WTC11 (cell line): ENCODE measurements at regions not wholly inside any gene's neighbourhood (a gene's known extent, or its start where the extent isn't known, plus 50 kb on each side); places are given as distances from the start of the nearest gene placed in this dataset.

Source experiments
- ATF2 ChIP-seq: sonication (generic); formaldehyde crosslinking; IDR thresholded peaks from 2 replicates; pipeline ENCODE4 v1.8.1; 2022; ENCODE audit warnings: low read depth, missing genetic modification reagents, borderline replicate concordance
- CREB1 ChIP-seq: sonication (generic); formaldehyde crosslinking; IDR thresholded peaks from 2 replicates; pipeline ENCODE4 v1.8.0; 2023; ENCODE audit warnings: mild to moderate bottlenecking, missing genetic modification reagents
- CREM ChIP-seq: sonication (generic); formaldehyde crosslinking; IDR thresholded peaks from 2 replicates; pipeline ENCODE4 v1.8.1; 2022; ENCODE audit warnings: mild to moderate bottlenecking, missing genetic modification reagents, moderate library complexity
- CTCF ChIP-seq: fragments of 200-600 bp; IDR thresholded peaks from 2 replicates; pipeline ENCODE4 v1.8.0; 2022; ENCODE audit warnings: antibody characterized with exemption
- NR3C1 ChIP-seq: sonication (generic); formaldehyde crosslinking; conservative IDR thresholded peaks from 2 replicates; pipeline ENCODE4 v1.8.1; 2023; ENCODE audit warnings: low read depth, mild to moderate bottlenecking, missing genetic modification reagents
- SMAD4 ChIP-seq: sonication (generic); formaldehyde crosslinking; IDR thresholded peaks from 2 replicates; pipeline ENCODE4 v1.8.0; 2022; ENCODE audit warnings: mild to moderate bottlenecking, missing genetic modification reagents
- SP1 ChIP-seq: sonication (generic); formaldehyde crosslinking; conservative IDR thresholded peaks from 2 replicates; pipeline ENCODE4 v1.8.1; 2022; ENCODE audit warnings: missing genetic modification reagents
- STAT6 ChIP-seq: sonication (generic); formaldehyde crosslinking; conservative IDR thresholded peaks from 2 replicates; pipeline ENCODE4 v1.8.1; 2023; ENCODE audit warnings: mild to moderate bottlenecking, low read depth, missing genetic modification reagents, moderate library complexity
- ZBTB21 ChIP-seq: sonication (generic); formaldehyde crosslinking; IDR thresholded peaks from 2 replicates; pipeline ENCODE4 v1.8.1; 2023; ENCODE audit warnings: mild to moderate bottlenecking, missing genetic modification reagents, borderline replicate concordance
- ZBTB43 ChIP-seq: sonication (generic); formaldehyde crosslinking; IDR thresholded peaks from 2 replicates; pipeline ENCODE4 v1.8.1; 2023; ENCODE audit warnings: mild to moderate bottlenecking, missing genetic modification reagents
- ZNF138 ChIP-seq: sonication (generic); formaldehyde crosslinking; conservative IDR thresholded peaks from 2 replicates; pipeline ENCODE4 v1.8.1; 2022; ENCODE audit warnings: mild to moderate bottlenecking, moderate library complexity, missing genetic modification reagents
- ZNF232 ChIP-seq: sonication (generic); formaldehyde crosslinking; IDR thresholded peaks from 2 replicates; pipeline ENCODE4 v1.8.0; 2022; ENCODE audit warnings: mild to moderate bottlenecking, missing genetic modification reagents
- TF ChIP-seq, protein P1 (sequence below): fragments of 250-450 bp; sonication (Bioruptor Pico); IDR thresholded peaks from 2 replicates; pipeline ENCODE4 v1.9.0; 2021; ENCODE audit warnings: mild to moderate bottlenecking
- TF ChIP-seq, protein P2 (sequence below): sonication (generic); formaldehyde crosslinking; IDR thresholded peaks from 2 replicates; pipeline ENCODE4 v1.8.0; 2022; ENCODE audit warnings: mild to moderate bottlenecking, missing genetic modification reagents

- no peak for TF ChIP-seq CREB1 (CRISPR knock-in tag)
- no peak for TF ChIP-seq CTCF
- TF ChIP-seq SP1 (CRISPR knock-in tag) = no peak
- TF ChIP-seq ATF2 (CRISPR knock-in tag) = no peak
- no peak for TF ChIP-seq SMAD4 (CRISPR knock-in tag)
- TF ChIP-seq, protein P1, sequence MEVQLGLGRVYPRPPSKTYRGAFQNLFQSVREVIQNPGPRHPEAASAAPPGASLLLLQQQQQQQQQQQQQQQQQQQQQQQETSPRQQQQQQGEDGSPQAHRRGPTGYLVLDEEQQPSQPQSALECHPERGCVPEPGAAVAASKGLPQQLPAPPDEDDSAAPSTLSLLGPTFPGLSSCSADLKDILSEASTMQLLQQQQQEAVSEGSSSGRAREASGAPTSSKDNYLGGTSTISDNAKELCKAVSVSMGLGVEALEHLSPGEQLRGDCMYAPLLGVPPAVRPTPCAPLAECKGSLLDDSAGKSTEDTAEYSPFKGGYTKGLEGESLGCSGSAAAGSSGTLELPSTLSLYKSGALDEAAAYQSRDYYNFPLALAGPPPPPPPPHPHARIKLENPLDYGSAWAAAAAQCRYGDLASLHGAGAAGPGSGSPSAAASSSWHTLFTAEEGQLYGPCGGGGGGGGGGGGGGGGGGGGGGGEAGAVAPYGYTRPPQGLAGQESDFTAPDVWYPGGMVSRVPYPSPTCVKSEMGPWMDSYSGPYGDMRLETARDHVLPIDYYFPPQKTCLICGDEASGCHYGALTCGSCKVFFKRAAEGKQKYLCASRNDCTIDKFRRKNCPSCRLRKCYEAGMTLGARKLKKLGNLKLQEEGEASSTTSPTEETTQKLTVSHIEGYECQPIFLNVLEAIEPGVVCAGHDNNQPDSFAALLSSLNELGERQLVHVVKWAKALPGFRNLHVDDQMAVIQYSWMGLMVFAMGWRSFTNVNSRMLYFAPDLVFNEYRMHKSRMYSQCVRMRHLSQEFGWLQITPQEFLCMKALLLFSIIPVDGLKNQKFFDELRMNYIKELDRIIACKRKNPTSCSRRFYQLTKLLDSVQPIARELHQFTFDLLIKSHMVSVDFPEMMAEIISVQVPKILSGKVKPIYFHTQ = no peak
- no peak for TF ChIP-seq ZNF138 (CRISPR knock-in tag)
- no peak for TF ChIP-seq CREM (CRISPR knock-in tag)
- TF ChIP-seq ZBTB43 = no peak
- no peak for TF ChIP-seq ZBTB21
- no peak for TF ChIP-seq NR3C1
- TF ChIP-seq, protein P2, sequence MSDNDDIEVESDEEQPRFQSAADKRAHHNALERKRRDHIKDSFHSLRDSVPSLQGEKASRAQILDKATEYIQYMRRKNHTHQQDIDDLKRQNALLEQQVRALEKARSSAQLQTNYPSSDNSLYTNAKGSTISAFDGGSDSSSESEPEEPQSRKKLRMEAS = no peak
- no peak for TF ChIP-seq STAT6 (CRISPR knock-in tag)
- TF ChIP-seq ZNF232 (CRISPR knock-in tag) = no peak
Observed at GRCh38 chr4:56272927-56273326, 114.4 kb downstream of the AASDH start.
